ENCODE measurements at regions not wholly inside any gene's neighbourhood (a gene's known extent, or its start where the extent isn't known, plus 50 kb on each side); places are given as distances from the start of the nearest gene placed in this dataset.

GRCh38 chr20:52817511-52817910 lies 154.6 kb upstream of the TSHZ2 start:
- no peak overlapping the region for H3K23ac ChIP-seq (ENCODE audit: insufficient read length)
- DNase-seq (ENCODE audit: low read depth in 1 of 2, low spot score in 2 of 2) (no peak), FAIRE-seq (no peak)
- H2AFZ ChIP-seq (ENCODE audit: low read length): no peak overlapping the region
- H4K8ac ChIP-seq (ENCODE audit: extremely low read depth, insufficient read depth, low read length): no peak overlapping the region
- H4K91ac ChIP-seq (replicated peaks; ENCODE audit: insufficient read length, low read length): no peak overlapping the region
- H3K18ac ChIP-seq (ENCODE audit: extremely low read depth, low read length): no peak overlapping the region
- H3K27me3 ChIP-seq (replicated peaks in 1 of 4; ENCODE audit: control insufficient read depth in 3 of 4, extremely low read depth in 1 of 4, insufficient read depth in 3 of 4, low read length in 3 of 4): no peaks in the 10 kb centered on the region
- H4K20me1 ChIP-seq (replicated peaks in 1 of 2; ENCODE audit: control insufficient read depth in 1 of 2, insufficient read depth in 2 of 2, low read length in 2 of 2): no peaks in the 10 kb centered on the region
- no peaks in the 10 kb centered on the region for H3K23me2 ChIP-seq (ENCODE audit: low read depth, low read length)
- H3K9me3 ChIP-seq (ENCODE audit: insufficient read depth in 2 of 2, low read depth in 1 of 2, low read length in 1 of 2): no peaks in the 10 kb centered on the region
- H2BK20ac ChIP-seq (ENCODE audit: low read length): no peak overlapping the region
- no peak overlapping the region for H4K5ac ChIP-seq (ENCODE audit: insufficient read length, low read depth, low read length)
- no peak overlapping the region for H3K4me3 ChIP-seq (ENCODE audit: extremely low read depth in 1 of 4, insufficient read depth in 2 of 4, low read depth in 3 of 4, low read length in 4 of 4)
- H2BK120ac ChIP-seq (replicated peaks; ENCODE audit: low read depth, low read length): no peak overlapping the region
- TF ChIP-seq RXRA (IDR thresholded peaks at IDR 0.05; ENCODE audit: insufficient read depth, low read depth, low read length) (no peak), EP300 (IDR thresholded peaks at IDR 0.05; ENCODE audit: borderline replicate concordance in 1 of 2, low read depth in 2 of 2, low read length in 2 of 2) (no peak), BCL11A (IDR thresholded peaks at IDR 0.05; ENCODE audit: low read depth in 2 of 2, low read length in 2 of 2) (no peak), NRF1 (IDR thresholded peaks at IDR 0.05; ENCODE audit: low read depth, low read length) (no peak), CREB1 (IDR thresholded peaks at IDR 0.05) (no peak), POU5F1 (IDR thresholded peaks at IDR 0.05; ENCODE audit: low read depth, low read length) (no peak), KDM4A (IDR thresholded peaks at IDR 0.05; ENCODE audit: low read depth, low read length, severe bottlenecking) (no peak), SAP30 (IDR thresholded peaks at IDR 0.05; ENCODE audit: insufficient read depth, insufficient replicate concordance, low read length) (no peak), YY1 (IDR thresholded peaks at IDR 0.05; ENCODE audit: low read depth, low read length) (no peak)
- H2BK15ac ChIP-seq (ENCODE audit: low read length): no peak overlapping the region
- H3K36me3 ChIP-seq (ENCODE audit: control insufficient read depth in 2 of 4, insufficient read depth in 4 of 4, low read length in 3 of 4): no peaks in the 10 kb centered on the region
- H2BK5ac ChIP-seq (ENCODE audit: low read depth, low read length): no peak overlapping the region
- no peak overlapping the region for H2BK12ac ChIP-seq (ENCODE audit: low read depth, low read length)
- POLR2A ChIA-PET (ENCODE audit: partially characterized antibody): no interaction called here
- H3K14ac ChIP-seq (ENCODE audit: insufficient read length): no peak overlapping the region
- no peaks in the 10 kb centered on the region for H3K79me1 ChIP-seq (ENCODE audit: low read depth, low read length)
- H3K56ac ChIP-seq (replicated peaks; ENCODE audit: insufficient read length, low read depth, low read length): no peak overlapping the region
- H3K9ac ChIP-seq (replicated peaks in 1 of 4; ENCODE audit: extremely low read depth in 1 of 4, low read depth in 3 of 4, low read length in 3 of 4): no peak overlapping the region
- H2AK5ac ChIP-seq (ENCODE audit: low read depth, low read length): no peak overlapping the region
- H3K4me1 ChIP-seq (replicated peaks in 1 of 4; ENCODE audit: control insufficient read depth in 3 of 4, insufficient read depth in 4 of 4, low read length in 3 of 4): no peaks in the 10 kb centered on the region
- no peak overlapping the region for H3K4ac ChIP-seq (replicated peaks; ENCODE audit: insufficient read length, low read depth, low read length)
- CTCF ChIA-PET (ENCODE audit: partially characterized antibody): interaction anchor here (1.2 to 2.1 kb wide), 2 partner anchors 9 to 21 kb away, joined by 4 to 8 read pairs; no protein-coding TSS in a partner anchor
- no peaks in the 10 kb centered on the region for H3K79me2 ChIP-seq (ENCODE audit: control insufficient read depth in 1 of 2, insufficient read depth in 2 of 2, low read length in 2 of 2)
- no peak overlapping the region for H3K4me2 ChIP-seq (ENCODE audit: insufficient read depth in 1 of 2, low read depth in 2 of 2, low read length in 2 of 2)
- WGBS, 2 experiments (ENCODE audit: extremely low coverage in 1 of 2, insufficient coverage in 1 of 2, insufficient read length in 1 of 2, insufficient replicate concordance in 2 of 2, low coverage in 1 of 2, low lambda C conversion rate in 2 of 2, missing lambda C conversion rate in 1 of 2): 88% methylated on average over 1 of the region's 1 CpG; no CpG with 5 or more reads in 1 of the 2 experiments
- no peak overlapping the region for H3K27ac ChIP-seq (ENCODE audit: low read depth, low read length)

Data from H1 (cell line).